H1 (cell line): ENCODE measurements at regions not wholly inside any gene's neighbourhood (a gene's known extent, or its start where the extent isn't known, plus 50 kb on each side); places are given as distances from the start of the nearest gene placed in this dataset.

Source experiments
- CTCF ChIA-PET: fragments of 300-600 bp; sonication (Branson Sonifier 250); formaldehyde crosslinking; loops from one replicate; lab custom pipeline; 2021; ENCODE audit not compliant: partially characterized antibody; lab: Charles Lee
- POLR2A ChIA-PET: fragments of 300-600 bp; sonication (Branson Sonifier 250); formaldehyde crosslinking; loops from one replicate; lab custom pipeline; 2021; ENCODE audit warnings: inconsistent platforms; ENCODE audit not compliant: partially characterized antibody; lab: Charles Lee
- DNase-seq, 2 experiments: peaks; one replicate each; pipeline versions ENCODE4 v3.0.0 to v3.0.0-alpha.2; 2010 to 2022; ENCODE audit warnings: low spot score in 2 of 2, low read depth in 1 of 2, mixed read lengths in 1 of 2
- FAIRE-seq: peaks from 2 replicates; lab custom pipeline; 2011; peaks lifted over from hg19 to GRCh38; lab: Jason Lieb, UNC
- H2AFZ ChIP-seq: 2 replicates; pipeline ENCODE4 v1.8.1; 2012; ENCODE audit warnings: low read length, inconsistent platforms
- H2AK5ac ChIP-seq: 2 replicates; pipeline ENCODE4 v1.6.1; 2013; ENCODE audit warnings: low read depth, low read length
- H2BK120ac ChIP-seq: replicated peaks from 2 replicates; pipeline ENCODE3; 2013; ENCODE audit warnings: low read depth, low read length, inconsistent platforms
- H2BK12ac ChIP-seq: 2 replicates; pipeline ENCODE4 v1.6.1; 2013; ENCODE audit warnings: low read depth, low read length
- H2BK15ac ChIP-seq: 2 replicates; pipeline ENCODE4 v1.6.1; 2013; ENCODE audit warnings: low read length
- H2BK20ac ChIP-seq: 2 replicates; pipeline ENCODE4 v1.6.1; 2013; ENCODE audit warnings: low read length
- H2BK5ac ChIP-seq: 2 replicates; pipeline ENCODE4 v1.6.1; 2013; ENCODE audit warnings: low read depth, low read length
- H3K14ac ChIP-seq: 2 replicates; pipeline ENCODE4 v1.6.1; 2013; ENCODE audit warnings: inconsistent platforms; ENCODE audit not compliant: insufficient read length
- H3K18ac ChIP-seq: 2 replicates; pipeline ENCODE4 v1.6.1; 2013; ENCODE audit warnings: low read length; ENCODE audit errors: extremely low read depth
- H3K23ac ChIP-seq: 2 replicates; pipeline ENCODE4 v1.6.1; 2013; ENCODE audit warnings: inconsistent platforms; ENCODE audit not compliant: insufficient read length
- H3K23me2 ChIP-seq: 2 replicates; pipeline ENCODE4 v1.6.1; 2013; ENCODE audit warnings: low read depth, low read length
- H3K27ac ChIP-seq: 2 replicates; pipeline ENCODE4 v1.6.1; 2011; ENCODE audit warnings: low read depth, low read length, inconsistent platforms
- H3K27me3 ChIP-seq, 4 experiments: replicated peaks in 1 of 4; 1 replicate in 1 of 4; 2 replicates in 3 of 4; pipeline versions ENCODE4 v1.6.1 to v1.8.1; 2011 to 2013; ENCODE audit warnings: low read length in 3 of 4, mild to moderate bottlenecking in 3 of 4, inconsistent platforms in 2 of 4, mixed read lengths in 2 of 4, moderate library complexity in 1 of 4; ENCODE audit not compliant: control insufficient read depth in 3 of 4, insufficient read depth in 3 of 4; ENCODE audit errors: extremely low read depth in 1 of 4
- H3K36me3 ChIP-seq, 4 experiments: 2 replicates each; pipeline versions ENCODE4 v1.6.1 to v1.8.1; 2011 to 2013; ENCODE audit warnings: mild to moderate bottlenecking in 4 of 4, low read length in 3 of 4, moderate library complexity in 2 of 4, control low read depth in 1 of 4, inconsistent platforms in 1 of 4; ENCODE audit not compliant: insufficient read depth in 4 of 4, control insufficient read depth in 2 of 4
- H3K4ac ChIP-seq: replicated peaks from 2 replicates; pipeline ENCODE3; 2013; ENCODE audit warnings: low read length, low read depth, mixed read lengths, inconsistent platforms; ENCODE audit not compliant: insufficient read length
- H3K4me1 ChIP-seq, 4 experiments: replicated peaks in 1 of 4; 1 replicate in 1 of 4; 2 replicates in 3 of 4; pipeline versions ENCODE4 v1.6.1 to v1.8.1; 2011 to 2013; ENCODE audit warnings: low read length in 3 of 4, inconsistent platforms in 2 of 4, mixed read lengths in 1 of 4; ENCODE audit not compliant: insufficient read depth in 4 of 4, control insufficient read depth in 3 of 4
- H3K4me2 ChIP-seq, 2 experiments: 2 replicates each; pipeline versions ENCODE4 v1.6.1 to v1.8.1; 2011 to 2013; ENCODE audit warnings: low read depth in 2 of 2, low read length in 2 of 2, control low read depth in 1 of 2, inconsistent platforms in 1 of 2, mild to moderate bottlenecking in 1 of 2; ENCODE audit not compliant: insufficient read depth in 1 of 2
- H3K4me3 ChIP-seq, 4 experiments: fragments of 200-600, 300-600 bp in 1 of 4; sonication (generic), shearing (Covaris generic), sonication (Bioruptor Twin) in 1 of 4; 2 replicates each; pipeline versions ENCODE4 v1.5.1 to v1.8.1; 2011 to 2016; ENCODE audit warnings: low read length in 4 of 4, low read depth in 3 of 4, control low read depth in 2 of 4, inconsistent platforms in 2 of 4, mild to moderate bottlenecking in 2 of 4, mixed read lengths in 1 of 4, moderate library complexity in 1 of 4; ENCODE audit not compliant: insufficient read depth in 2 of 4; ENCODE audit errors: extremely low read depth in 1 of 4
- H3K56ac ChIP-seq: replicated peaks from 2 replicates; pipeline ENCODE3; 2013; ENCODE audit warnings: low read depth, mild to moderate bottlenecking, mixed read lengths, low read length, inconsistent platforms; ENCODE audit not compliant: insufficient read length
- H3K79me1 ChIP-seq: 2 replicates; pipeline ENCODE4 v1.6.1; 2013; ENCODE audit warnings: low read depth, low read length, control low read depth
- H3K79me2 ChIP-seq, 2 experiments: 2 replicates each; pipeline versions ENCODE4 v1.6.1 to v1.8.1; 2012 to 2013; ENCODE audit warnings: low read length in 2 of 2, mild to moderate bottlenecking in 2 of 2, inconsistent platforms in 1 of 2; ENCODE audit not compliant: insufficient read depth in 2 of 2, control insufficient read depth in 1 of 2
- H3K9ac ChIP-seq, 4 experiments: replicated peaks in 1 of 4; 1 replicate in 1 of 4; 2 replicates in 3 of 4; pipeline versions ENCODE4 v1.6.1 to v1.8.1; 2011 to 2013; ENCODE audit warnings: low read depth in 3 of 4, low read length in 3 of 4, control low read depth in 2 of 4, mild to moderate bottlenecking in 2 of 4, moderate library complexity in 2 of 4, inconsistent platforms in 1 of 4; ENCODE audit errors: extremely low read depth in 1 of 4
- H3K9me3 ChIP-seq, 2 experiments: 2 replicates each; pipeline versions ENCODE4 v1.6.1 to v1.8.1; 2012 to 2013; ENCODE audit warnings: mild to moderate bottlenecking in 2 of 2, moderate library complexity in 2 of 2, control low read depth in 1 of 2, inconsistent platforms in 1 of 2, low read depth in 1 of 2, low read length in 1 of 2, mixed read lengths in 1 of 2; ENCODE audit not compliant: insufficient read depth in 2 of 2
- H4K20me1 ChIP-seq, 2 experiments: replicated peaks in 1 of 2; 2 replicates each; pipeline versions ENCODE3 to v1.8.1; 2011 to 2013; ENCODE audit warnings: inconsistent platforms in 2 of 2, low read length in 2 of 2, mild to moderate bottlenecking in 1 of 2; ENCODE audit not compliant: insufficient read depth in 2 of 2, control insufficient read depth in 1 of 2
- H4K5ac ChIP-seq: 2 replicates; pipeline ENCODE4 v1.6.1; 2013; ENCODE audit warnings: low read length, low read depth, mixed read lengths, inconsistent platforms; ENCODE audit not compliant: insufficient read length
- H4K8ac ChIP-seq: 2 replicates; pipeline ENCODE4 v1.8.0; 2013; ENCODE audit warnings: mild to moderate bottlenecking, moderate library complexity, low read length, inconsistent platforms; ENCODE audit not compliant: insufficient read depth; ENCODE audit errors: extremely low read depth
- H4K91ac ChIP-seq: replicated peaks from 2 replicates; pipeline ENCODE3; 2013; ENCODE audit warnings: low read length, mixed read lengths, inconsistent platforms; ENCODE audit not compliant: insufficient read length
- ASH2L ChIP-seq: fragments of 200-600, 300-600 bp; sonication (generic); IDR thresholded peaks from one replicate; pipeline ENCODE4 v1.7.1; 2017; ENCODE audit warnings: low read length
- TEAD4 ChIP-seq: IDR thresholded peaks from 2 replicates; pipeline ENCODE4 v1.6.1; 2012; ENCODE audit warnings: low read depth, low read length, inconsistent platforms, mixed read lengths
- WGBS, 2 experiments: shearing (Covaris generic) in 1 of 2; methylation state at CpG; one replicate each; pipeline versions ENCODE4 v1.1.6 to v1.1.7; 2013 to 2015; ENCODE audit warnings: low lambda C conversion rate in 2 of 2, mixed read lengths in 2 of 2, inconsistent platforms in 1 of 2, low coverage in 1 of 2, missing lambda C conversion rate in 1 of 2; ENCODE audit not compliant: insufficient replicate concordance in 2 of 2, insufficient coverage in 1 of 2, insufficient read length in 1 of 2; ENCODE audit errors: extremely low coverage in 1 of 2, missing lambda C conversion rate in 1 of 2; 5-methylcytosine and 5-hydroxymethylcytosine counted together
- TF ChIP-seq, protein P1 (sequence below): IDR thresholded peaks from 2 replicates; pipeline ENCODE4 v1.6.1; 2012; ENCODE audit warnings: inconsistent platforms

DNA sequence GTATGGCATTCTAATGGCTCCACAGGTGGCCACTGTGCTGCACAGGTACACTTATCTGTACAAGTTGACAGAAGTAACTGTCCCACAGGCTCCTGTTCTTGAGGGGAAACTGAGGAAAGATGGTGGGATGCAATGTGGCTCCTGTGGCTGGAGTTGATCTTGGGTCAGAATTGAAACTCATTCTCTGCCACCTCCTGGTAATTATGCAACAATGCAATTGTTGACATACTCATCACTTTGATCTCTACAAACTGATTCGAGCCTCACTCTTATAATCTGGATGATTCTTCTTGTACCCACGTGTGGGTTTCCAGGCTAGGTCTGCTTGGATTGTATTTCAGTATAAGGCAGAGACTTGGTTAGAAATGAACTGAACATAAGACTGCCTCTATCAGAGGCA lies 148.8 kb downstream of the CCNG2 start:
- no peak overlapping the region for H2BK120ac ChIP-seq
- no peak overlapping the region for H4K5ac ChIP-seq
- H3K79me1 ChIP-seq, result no peaks in the 10 kb centered on the region
- no peaks in the 10 kb centered on the region for H3K9me3 ChIP-seq
- H3K36me3 ChIP-seq, result no peaks in the 10 kb centered on the region
- no peak overlapping the region for H3K14ac ChIP-seq
- no peaks in the 10 kb centered on the region for H3K79me2 ChIP-seq
- H3K18ac ChIP-seq, result no peak overlapping the region
- no peak overlapping the region for H3K4me3 ChIP-seq
- H3K4me2 ChIP-seq, result no peak overlapping the region
- no peak overlapping the region for H3K56ac ChIP-seq
- H2BK12ac ChIP-seq, result no peak overlapping the region
- no peak overlapping the region for H2BK15ac ChIP-seq
- H3K27me3 ChIP-seq, result no peaks in the 10 kb centered on the region
- H3K9ac ChIP-seq, result no peak overlapping the region
- TF ChIP-seq TEAD4 (0 out of 2 replicates have a peak, but pooled peaks have one; percentile 8), ASH2L (no peak)
- TF ChIP-seq, protein P1, sequence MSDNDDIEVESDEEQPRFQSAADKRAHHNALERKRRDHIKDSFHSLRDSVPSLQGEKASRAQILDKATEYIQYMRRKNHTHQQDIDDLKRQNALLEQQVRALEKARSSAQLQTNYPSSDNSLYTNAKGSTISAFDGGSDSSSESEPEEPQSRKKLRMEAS, result no peak
- H2BK20ac ChIP-seq, result no peak overlapping the region
- no peaks in the 10 kb centered on the region for H3K23me2 ChIP-seq
- ChIA-PET POLR2A (no interaction called here), CTCF (interaction anchor here (0.8 to 12.9 kb wide), 9 partner anchors 12 to 103 kb away, joined by 3 to 266 read pairs (median 4); no protein-coding TSS in a partner anchor)
- H4K91ac ChIP-seq, result no peak overlapping the region
- FAIRE-seq, result no peak
- H4K20me1 ChIP-seq, result no peaks in the 10 kb centered on the region
- no peak overlapping the region for H2AFZ ChIP-seq
- 73% methylated on average over 2 of the region's 2 CpGs; no CpG with 5 or more reads in 1 of the 2 experiments for WGBS, 2 experiments
- H2AK5ac ChIP-seq, result no peak overlapping the region
- no peak overlapping the region for H3K4ac ChIP-seq
- no peak overlapping the region for H3K27ac ChIP-seq
- H3K23ac ChIP-seq, result no peak overlapping the region
- no peak overlapping the region for H2BK5ac ChIP-seq
- H4K8ac ChIP-seq, result no peak overlapping the region
- peaks cover 0 to 6% (median 4%) of the 10 kb centered on the region in 4 experiments; a peak in 3 of 7 replicates for H3K4me1 ChIP-seq
- no peak for DNase-seq
